HCT116 (cell line): ENCODE measurements at regions not wholly inside any gene's neighbourhood (a gene's known extent, or its start where the extent isn't known, plus 50 kb on each side); places are given as distances from the start of the nearest gene placed in this dataset.

Experiments used
- ATAC-seq: fragments of 200-7000 bp; cut with Tn5 transposase; 2 replicates; pipeline ENCODE4 v1.9.1; 2020; ENCODE audit warnings: mild to moderate bottlenecking, moderate library complexity
- BruUV-seq: library from RNA; stranded (reverse); fragments of 400-500 nt; replicated peaks from 2 replicates; lab custom pipeline; 2021; lab: Mats Ljungman, UMichigan
- CTCF ChIA-PET: fragments of 300-600 bp; sonication (Branson Sonifier 250); formaldehyde crosslinking; loops from one replicate; lab custom pipeline; 2021; ENCODE audit warnings: antibody characterized with exemption; lab: Charles Lee
- POLR2A ChIA-PET: fragments of 300-600, 350-600 bp; sonication (Branson Sonifier 250); formaldehyde crosslinking; loops from one replicate; lab custom pipeline; 2021; ENCODE audit warnings: antibody characterized with exemption; lab: Charles Lee
- RAD21 ChIA-PET, 2 experiments: fragments of 300-600 bp; sonication (Branson Sonifier 250); formaldehyde crosslinking; loops; one replicate each; lab custom pipeline; 2023; ENCODE audit warnings: low total read pairs in 2 of 2; ENCODE audit not compliant: uncharacterized antibody in 2 of 2, unreplicated experiment in 2 of 2, low non-redundant PET in 1 of 2; lab: Charles Lee
- DNase-seq: peaks from one replicate; pipeline ENCODE4 v3.0.0-alpha.2; 2010; ENCODE audit warnings: low read depth, low spot score
- H2AFZ ChIP-seq: fragments of 200-600 bp; shearing (Covaris generic), sonication (generic); 2 replicates; pipeline ENCODE4 v1.6.1; 2017; ENCODE audit warnings: low read depth, mixed run types, mixed read lengths, antibody characterized with exemption, low read length; ENCODE audit not compliant: poor library complexity, severe bottlenecking
- H3K27ac ChIP-seq: 2 replicates; pipeline ENCODE4 v1.5.1; 2012; ENCODE audit warnings: low read depth, low read length
- H3K27me3 ChIP-seq: fragments of 200-600 bp; sonication (generic); 2 replicates; pipeline ENCODE4 v1.6.1; 2016; ENCODE audit warnings: mixed run types, low read length, mixed read lengths; ENCODE audit not compliant: insufficient read depth
- H3K36me3 ChIP-seq, 2 experiments: fragments of 200-500 bp in 1 of 2; fragments of 200-600 bp in 1 of 2; sonication (Bioruptor generic) in 1 of 2; sonication (generic) in 1 of 2; 2 replicates each; pipeline versions ENCODE4 v1.5.1 to v1.6.1; 2014 to 2016; ENCODE audit warnings: low read length in 2 of 2, inconsistent platforms in 1 of 2, mixed read lengths in 1 of 2, mixed run types in 1 of 2; ENCODE audit not compliant: insufficient read depth in 2 of 2, control insufficient read depth in 1 of 2
- H3K4me1 ChIP-seq, 2 experiments: fragments of 200-600 bp in 1 of 2; sonication (generic) in 1 of 2; 2 replicates each; pipeline versions ENCODE4 v1.5.1 to v1.6.1; 2012 to 2017; ENCODE audit warnings: low read length in 2 of 2, inconsistent platforms in 1 of 2, mild to moderate bottlenecking in 1 of 2, mixed read lengths in 1 of 2, mixed run types in 1 of 2, moderate library complexity in 1 of 2; ENCODE audit not compliant: insufficient read depth in 2 of 2, control insufficient read depth in 1 of 2
- H3K4me2 ChIP-seq: fragments of 200-600 bp; sonication (generic); 2 replicates; pipeline ENCODE4 v1.6.1; 2017; ENCODE audit warnings: mixed run types, low read length, mixed read lengths
- H3K4me3 ChIP-seq, 2 experiments: fragments of 200-600 bp in 1 of 2; sonication (generic) in 1 of 2; replicated peaks in 1 of 2; 2 replicates each; pipeline ENCODE4 v1.5.1; 2011 to 2016; ENCODE audit warnings: low read length in 2 of 2, control low read depth in 1 of 2, low read depth in 1 of 2, mild to moderate bottlenecking in 1 of 2, mixed read lengths in 1 of 2, mixed run types in 1 of 2
- H3K79me2 ChIP-seq: fragments of 200-600 bp; sonication (generic); 2 replicates; pipeline ENCODE4 v1.6.1; 2017; ENCODE audit warnings: mild to moderate bottlenecking, mixed run types, low read length, moderate library complexity, mixed read lengths; ENCODE audit not compliant: insufficient read depth
- H3K9ac ChIP-seq: fragments of 200-600 bp; sonication (generic); 2 replicates; pipeline ENCODE4 v1.6.1; 2016; ENCODE audit warnings: low read length, mixed read lengths
- H3K9me2 ChIP-seq: fragments of 200-600 bp; sonication (generic), shearing (Covaris generic); 2 replicates; pipeline ENCODE4 v1.6.1; 2017; ENCODE audit warnings: mixed run types, mild to moderate bottlenecking, moderate library complexity; ENCODE audit not compliant: insufficient read depth
- H3K9me3 ChIP-seq, 2 experiments: fragments of 200-500 bp in 1 of 2; fragments of 200-600 bp in 1 of 2; sonication (Bioruptor generic) in 1 of 2; sonication (generic) in 1 of 2; 2 replicates each; pipeline ENCODE4 v1.6.1; 2014 to 2017; ENCODE audit warnings: low read length in 2 of 2, mixed read lengths in 2 of 2, inconsistent platforms in 1 of 2, low read depth in 1 of 2, mild to moderate bottlenecking in 1 of 2, mixed run types in 1 of 2, moderate library complexity in 1 of 2; ENCODE audit not compliant: control insufficient read depth in 1 of 2, insufficient read depth in 1 of 2
- H4K20me1 ChIP-seq: fragments of 200-600 bp; sonication (generic), shearing (Covaris generic); 2 replicates; pipeline ENCODE4 v1.6.1; 2017; ENCODE audit warnings: mixed run types, mild to moderate bottlenecking, moderate library complexity; ENCODE audit not compliant: insufficient read depth
- CBX3 ChIP-seq: IDR thresholded peaks from 2 replicates; pipeline ENCODE4 v1.6.1; 2012; ENCODE audit warnings: low read depth
- CEBPB ChIP-seq: IDR thresholded peaks from 2 replicates; pipeline ENCODE4 v1.6.1; 2012; ENCODE audit warnings: low read depth
- POLR2AphosphoS5 ChIP-seq: IDR thresholded peaks from 2 replicates; pipeline ENCODE4 v1.6.1; 2011; ENCODE audit warnings: mild to moderate bottlenecking, low read depth, low read length, moderate library complexity
- RAD21 ChIP-seq: IDR thresholded peaks from 2 replicates; pipeline ENCODE4 v1.6.1; 2012; ENCODE audit warnings: low read depth, mild to moderate bottlenecking
- ZFX ChIP-seq: fragments of 450-650 bp; IDR thresholded peaks from 2 replicates; pipeline ENCODE4 v1.6.1; 2017
- intact Hi-C: fragments of 100-400 bp; cut with micrococcal nuclease; formaldehyde crosslinking; loops from 2 replicates; pipeline ENCODE4 v1.10.0; 2022
- TF ChIP-seq, protein P1 (sequence below): IDR thresholded peaks from 2 replicates; pipeline ENCODE4 v1.6.1; 2011; ENCODE audit warnings: mild to moderate bottlenecking, low read length, moderate library complexity; ENCODE audit not compliant: insufficient replicate concordance; ENCODE audit errors: extremely low read depth
- TF ChIP-seq, protein P2 (sequence below): IDR thresholded peaks from 2 replicates; pipeline ENCODE4 v1.6.1; 2012
- TF ChIP-seq, protein P3 (sequence below): IDR thresholded peaks from 2 replicates; pipeline ENCODE4 v1.6.1; 2012; ENCODE audit warnings: low read depth

DNA sequence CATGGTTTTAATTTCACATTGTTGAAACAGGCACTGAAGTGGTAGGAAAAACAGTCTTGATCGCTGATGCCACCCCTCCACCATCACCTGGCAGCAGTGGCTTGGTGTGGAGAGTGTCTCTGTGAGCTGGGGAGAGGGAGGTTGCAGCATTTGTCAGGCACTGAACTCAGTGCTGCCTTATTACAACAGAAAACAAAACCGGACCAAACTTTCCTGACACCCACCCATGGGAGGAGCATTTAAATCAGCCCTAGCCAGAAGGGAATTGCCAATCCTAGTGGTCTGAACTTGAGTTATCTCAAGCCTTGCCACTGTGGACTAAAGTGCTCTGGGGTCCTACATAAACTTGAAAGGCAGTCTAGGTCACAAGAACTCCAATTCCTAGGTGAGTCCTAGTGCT lies 103.0 kb upstream of the LGALSL start:
- ATAC-seq (no peak), DNase-seq (no peak)
- TF ChIP-seq RAD21 (no peak), CEBPB (no peak)
- TF ChIP-seq, protein P1, sequence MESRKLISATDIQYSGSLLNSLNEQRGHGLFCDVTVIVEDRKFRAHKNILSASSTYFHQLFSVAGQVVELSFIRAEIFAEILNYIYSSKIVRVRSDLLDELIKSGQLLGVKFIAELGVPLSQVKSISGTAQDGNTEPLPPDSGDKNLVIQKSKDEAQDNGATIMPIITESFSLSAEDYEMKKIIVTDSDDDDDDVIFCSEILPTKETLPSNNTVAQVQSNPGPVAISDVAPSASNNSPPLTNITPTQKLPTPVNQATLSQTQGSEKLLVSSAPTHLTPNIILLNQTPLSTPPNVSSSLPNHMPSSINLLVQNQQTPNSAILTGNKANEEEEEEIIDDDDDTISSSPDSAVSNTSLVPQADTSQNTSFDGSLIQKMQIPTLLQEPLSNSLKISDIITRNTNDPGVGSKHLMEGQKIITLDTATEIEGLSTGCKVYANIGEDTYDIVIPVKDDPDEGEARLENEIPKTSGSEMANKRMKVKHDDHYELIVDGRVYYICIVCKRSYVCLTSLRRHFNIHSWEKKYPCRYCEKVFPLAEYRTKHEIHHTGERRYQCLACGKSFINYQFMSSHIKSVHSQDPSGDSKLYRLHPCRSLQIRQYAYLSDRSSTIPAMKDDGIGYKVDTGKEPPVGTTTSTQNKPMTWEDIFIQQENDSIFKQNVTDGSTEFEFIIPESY: no peak
- TF ChIP-seq, protein P2, sequence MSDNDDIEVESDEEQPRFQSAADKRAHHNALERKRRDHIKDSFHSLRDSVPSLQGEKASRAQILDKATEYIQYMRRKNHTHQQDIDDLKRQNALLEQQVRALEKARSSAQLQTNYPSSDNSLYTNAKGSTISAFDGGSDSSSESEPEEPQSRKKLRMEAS: no peak
- H3K4me3 ChIP-seq: no peak overlapping the region
- CTCF ChIA-PET: no interaction called here
- no peak overlapping the region for H3K27ac ChIP-seq
- BruUV-seq: no TSS peak
- no peak overlapping the region for H3K4me2 ChIP-seq
- H3K9me3 ChIP-seq: no peaks in the 10 kb centered on the region
- no peaks in the 10 kb centered on the region for H3K27me3 ChIP-seq
- H3K9me2 ChIP-seq: no peaks in the 10 kb centered on the region; the same call in 1 of the 2 replicates
- POLR2A ChIA-PET: no interaction called here
- no peak overlapping the region for H2AFZ ChIP-seq
- no peak overlapping the region for H3K9ac ChIP-seq
- intact Hi-C loops: no loop called here
- RAD21 ChIA-PET: no interaction called here
- H3K4me1 ChIP-seq: peaks cover 0 to 33% of the 10 kb centered on the region in 2 experiments; a peak in 2 of 4 replicates
- no peaks in the 10 kb centered on the region for H4K20me1 ChIP-seq
- H3K36me3 ChIP-seq: no peaks in the 10 kb centered on the region
- no peaks in the 10 kb centered on the region for H3K79me2 ChIP-seq

DNA sequence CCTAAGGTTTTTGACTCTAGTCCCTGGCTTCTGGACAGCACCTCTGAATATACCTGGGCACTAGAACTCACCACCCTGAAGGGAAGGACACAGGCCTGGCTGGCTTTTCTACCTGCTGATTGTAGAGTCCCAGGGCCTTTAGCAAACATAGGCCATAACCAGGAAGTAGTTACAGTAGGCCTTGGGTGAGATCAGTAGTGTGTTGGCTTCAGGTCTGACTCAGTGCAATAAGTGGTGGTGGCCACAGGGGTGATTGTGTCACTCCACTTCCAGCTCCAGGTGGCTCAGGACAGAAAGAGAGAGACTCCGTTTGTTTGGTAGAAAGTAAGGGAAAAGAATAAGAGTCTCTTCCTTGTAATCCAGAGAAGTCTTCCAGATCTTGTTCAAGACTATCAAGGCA lies 101.7 kb upstream of the LGALSL start:
- no TSS peak for BruUV-seq
- H2AFZ ChIP-seq: no peak overlapping the region
- intact Hi-C loops: no loop called here
- no peak for DNase-seq
- no peaks in the 10 kb centered on the region; the same call in 1 of the 2 replicates for H3K9me2 ChIP-seq
- no peak overlapping the region for H3K4me2 ChIP-seq
- H4K20me1 ChIP-seq: no peaks in the 10 kb centered on the region
- POLR2A ChIA-PET: no interaction called here
- no peak overlapping the region for H3K4me3 ChIP-seq
- ATAC-seq: peak; percentile 67
- TF ChIP-seq CBX3 (0 out of 2 replicates have a peak, but pooled peaks have one; percentile 21), ZFX (peak; percentile 22; the same call in 1 of the 2 replicates), POLR2AphosphoS5 (no peak)
- TF ChIP-seq, protein P3, sequence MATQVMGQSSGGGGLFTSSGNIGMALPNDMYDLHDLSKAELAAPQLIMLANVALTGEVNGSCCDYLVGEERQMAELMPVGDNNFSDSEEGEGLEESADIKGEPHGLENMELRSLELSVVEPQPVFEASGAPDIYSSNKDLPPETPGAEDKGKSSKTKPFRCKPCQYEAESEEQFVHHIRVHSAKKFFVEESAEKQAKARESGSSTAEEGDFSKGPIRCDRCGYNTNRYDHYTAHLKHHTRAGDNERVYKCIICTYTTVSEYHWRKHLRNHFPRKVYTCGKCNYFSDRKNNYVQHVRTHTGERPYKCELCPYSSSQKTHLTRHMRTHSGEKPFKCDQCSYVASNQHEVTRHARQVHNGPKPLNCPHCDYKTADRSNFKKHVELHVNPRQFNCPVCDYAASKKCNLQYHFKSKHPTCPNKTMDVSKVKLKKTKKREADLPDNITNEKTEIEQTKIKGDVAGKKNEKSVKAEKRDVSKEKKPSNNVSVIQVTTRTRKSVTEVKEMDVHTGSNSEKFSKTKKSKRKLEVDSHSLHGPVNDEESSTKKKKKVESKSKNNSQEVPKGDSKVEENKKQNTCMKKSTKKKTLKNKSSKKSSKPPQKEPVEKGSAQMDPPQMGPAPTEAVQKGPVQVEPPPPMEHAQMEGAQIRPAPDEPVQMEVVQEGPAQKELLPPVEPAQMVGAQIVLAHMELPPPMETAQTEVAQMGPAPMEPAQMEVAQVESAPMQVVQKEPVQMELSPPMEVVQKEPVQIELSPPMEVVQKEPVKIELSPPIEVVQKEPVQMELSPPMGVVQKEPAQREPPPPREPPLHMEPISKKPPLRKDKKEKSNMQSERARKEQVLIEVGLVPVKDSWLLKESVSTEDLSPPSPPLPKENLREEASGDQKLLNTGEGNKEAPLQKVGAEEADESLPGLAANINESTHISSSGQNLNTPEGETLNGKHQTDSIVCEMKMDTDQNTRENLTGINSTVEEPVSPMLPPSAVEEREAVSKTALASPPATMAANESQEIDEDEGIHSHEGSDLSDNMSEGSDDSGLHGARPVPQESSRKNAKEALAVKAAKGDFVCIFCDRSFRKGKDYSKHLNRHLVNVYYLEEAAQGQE: no peak
- TF ChIP-seq, all 23 proteins: peak for 2
- RAD21 ChIA-PET: no interaction called here
- no peaks in the 10 kb centered on the region for H3K27me3 ChIP-seq
- H3K4me1 ChIP-seq: peaks cover 0 to 33% of the 10 kb centered on the region in 2 experiments; a peak in 2 of 4 replicates
- H3K27ac ChIP-seq: no peak overlapping the region
- H3K79me2 ChIP-seq: no peaks in the 10 kb centered on the region
- H3K36me3 ChIP-seq: no peaks in the 10 kb centered on the region
- CTCF ChIA-PET: interaction anchor here (1.1 kb wide), 1 partner anchor 170 kb away, joined by 3 read pairs; no protein-coding TSS in a partner anchor
- no peak overlapping the region for H3K9ac ChIP-seq
- H3K9me3 ChIP-seq: no peaks in the 10 kb centered on the region
